ENCODE measurements at regions not wholly inside any gene's neighbourhood (a gene's known extent, or its start where the extent isn't known, plus 50 kb on each side); places are given as distances from the start of the nearest gene placed in this dataset.

- no peak for DNase-seq
Measured at GRCh38 chr17:63132459-63132911, 166.4 kb downstream of the TANC2 start.

GRCh38 chr17:63133491-63133890 is 167.5 kb downstream of the TANC2 start:
- no peak for DNase-seq

DNA sequence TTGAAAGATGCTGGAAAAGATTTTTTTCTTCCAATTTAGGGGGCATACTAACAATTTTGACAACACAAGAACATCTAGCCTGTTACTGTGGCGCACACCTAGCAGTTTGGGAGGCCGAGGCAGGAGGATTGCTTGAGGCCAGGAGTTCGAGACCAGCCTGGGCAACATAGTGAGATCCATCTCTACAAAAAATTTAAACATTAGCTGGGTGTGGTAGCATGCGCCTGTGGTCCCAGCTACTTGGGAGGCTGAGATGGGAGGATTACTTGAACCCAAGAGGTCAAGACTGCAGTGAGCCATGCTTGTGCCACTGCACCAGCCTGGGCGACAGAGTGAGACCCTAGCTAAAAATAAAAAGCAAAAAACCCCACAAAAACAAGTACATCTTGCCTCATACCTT is 168.8 kb downstream of the TANC2 start:
- no peak for DNase-seq

GRCh38 chr17:63136369-63137012 is 170.5 kb downstream of the TANC2 start:
- no peak for DNase-seq

- no peak for DNase-seq
Measured at GRCh38 chr17:63137163-63137562, 171.1 kb downstream of the TANC2 start.

DNA sequence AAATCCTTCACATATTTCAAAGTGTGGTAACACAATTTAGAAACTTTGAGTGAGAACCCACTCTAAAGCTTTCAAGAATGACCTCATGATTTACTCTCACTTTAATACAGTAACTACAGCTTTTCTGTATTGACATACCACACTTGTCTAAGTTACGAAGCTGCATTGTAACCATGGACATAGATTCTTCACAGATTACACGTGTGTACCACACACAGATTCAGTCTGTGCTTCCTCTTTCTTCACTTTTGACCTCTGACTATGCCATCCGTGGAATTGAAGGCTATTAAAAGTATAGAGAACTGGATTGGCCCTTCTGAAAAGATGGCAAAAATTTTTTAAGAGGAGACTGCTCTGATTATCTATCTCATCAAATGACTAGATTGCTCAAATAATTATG is 172.7 kb downstream of the TANC2 start:
- no peak for DNase-seq

DNA sequence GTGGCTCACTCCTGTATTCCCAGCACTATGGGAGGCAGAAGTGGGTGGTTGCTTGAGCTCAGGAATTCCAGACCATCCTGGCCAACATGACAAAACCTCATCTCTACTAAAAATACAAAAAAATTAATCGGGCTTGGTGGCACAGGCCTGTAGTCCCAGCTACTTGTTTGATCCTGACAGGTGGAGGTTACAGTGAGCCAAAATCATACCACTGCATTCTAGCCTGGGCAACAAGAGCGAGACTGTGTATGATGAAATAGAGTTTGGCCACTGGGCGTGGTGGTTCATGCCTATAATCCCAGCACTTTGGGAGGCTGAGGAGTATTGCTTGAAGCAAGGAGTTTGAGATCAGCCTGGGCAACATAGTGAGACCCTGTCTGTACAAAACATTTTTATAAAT is 173.3 kb downstream of the TANC2 start:
- no peak for DNase-seq

- peak; percentile 23 to 29 for DNase-seq
Measured at GRCh38 chr17:63140255-63140654, 174.2 kb downstream of the TANC2 start.

- DNase-seq: no peak
Measured at GRCh38 chr17:63142836-63143235, 176.8 kb downstream of the TANC2 start.

DNA sequence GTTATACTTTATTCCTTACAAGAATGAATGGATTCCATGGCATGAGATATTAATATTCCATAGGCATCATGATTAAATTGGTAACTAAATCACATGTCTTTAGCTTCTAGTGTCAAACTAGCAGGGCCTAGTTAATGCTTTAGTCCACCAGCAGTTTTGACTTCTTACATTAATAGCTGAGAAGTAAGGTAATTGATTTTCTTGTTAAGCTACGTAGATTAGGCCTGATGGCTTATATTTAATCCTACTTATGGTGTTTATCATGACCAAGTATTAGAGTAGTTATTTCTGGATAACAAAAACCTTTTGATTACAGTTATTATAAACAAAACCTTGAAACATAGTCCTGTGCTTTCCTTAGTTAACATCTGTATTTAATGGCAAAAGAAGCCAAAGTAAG is 184.5 kb downstream of the TANC2 start:
- no peak for DNase-seq

GRCh38 chr17:63150994-63151464 is 185.0 kb downstream of the TANC2 start:
- peak in 1 of 2 donors; percentile 42 for DNase-seq

DNA sequence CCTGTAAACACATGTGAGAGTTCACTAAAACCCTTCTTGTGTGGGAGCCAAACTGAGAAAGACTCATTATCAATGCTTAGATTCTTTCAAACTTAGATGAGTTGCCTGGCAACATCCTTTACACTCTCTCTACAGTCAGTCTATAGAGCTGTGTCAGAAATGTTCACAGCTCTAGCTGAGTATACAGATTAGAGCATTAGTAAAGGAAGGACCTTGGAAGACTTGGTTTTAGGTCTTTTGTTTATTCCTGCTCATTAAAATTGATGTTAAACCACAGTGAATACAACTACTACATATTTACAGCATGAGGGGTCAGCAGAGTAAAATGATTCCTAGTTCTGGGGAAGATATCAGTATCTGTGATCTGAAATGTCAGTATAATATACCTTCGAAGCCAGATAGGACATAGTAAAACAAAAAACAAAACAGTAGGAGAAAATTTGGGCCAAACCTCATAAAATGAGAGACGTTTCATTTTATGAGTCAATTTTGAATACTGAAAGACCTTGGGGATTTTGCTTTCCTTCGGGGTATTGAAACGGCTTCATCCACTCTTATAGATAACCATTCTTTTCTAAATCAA is 186.0 kb downstream of the TANC2 start:
- DNase-seq: peak in 1 of 2 donors; percentile 33

GRCh38 chr17:63153488-63153887 is 187.5 kb downstream of the TANC2 start:
- no peak for DNase-seq

DNA sequence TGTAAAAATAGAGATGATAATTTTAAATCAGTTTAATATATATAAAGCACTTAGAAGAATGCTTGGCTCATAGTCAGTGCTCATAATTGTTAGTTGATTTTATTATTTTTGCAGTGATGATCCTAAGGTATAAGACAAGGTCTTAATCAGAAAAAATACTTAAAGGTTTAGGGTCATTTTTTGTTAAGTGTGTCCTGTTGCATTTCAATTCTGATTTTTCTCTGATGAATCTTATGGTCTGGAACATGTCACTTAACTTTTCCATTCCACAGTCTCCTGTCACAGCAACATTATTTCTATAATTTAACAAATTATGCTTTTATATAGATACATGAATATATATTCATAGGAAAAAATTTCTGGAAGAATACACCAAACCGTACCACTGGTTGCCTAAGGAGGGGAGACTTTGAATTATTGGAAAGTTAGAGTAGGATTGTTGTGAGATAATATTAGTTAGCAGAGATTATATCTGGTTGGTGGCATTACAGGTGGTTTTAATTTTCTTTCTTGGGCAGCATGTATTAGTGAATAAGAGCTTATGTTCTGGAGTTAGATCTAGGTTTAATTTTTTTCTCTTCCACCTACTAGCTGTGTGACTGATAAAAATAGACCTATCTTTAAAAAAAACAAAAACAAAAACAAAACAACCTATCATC is 188.7 kb downstream of the TANC2 start:
- DNase-seq: no peak

GRCh38 chr17:63156986-63157385 is 191.0 kb downstream of the TANC2 start:
- no peak for DNase-seq

DNA sequence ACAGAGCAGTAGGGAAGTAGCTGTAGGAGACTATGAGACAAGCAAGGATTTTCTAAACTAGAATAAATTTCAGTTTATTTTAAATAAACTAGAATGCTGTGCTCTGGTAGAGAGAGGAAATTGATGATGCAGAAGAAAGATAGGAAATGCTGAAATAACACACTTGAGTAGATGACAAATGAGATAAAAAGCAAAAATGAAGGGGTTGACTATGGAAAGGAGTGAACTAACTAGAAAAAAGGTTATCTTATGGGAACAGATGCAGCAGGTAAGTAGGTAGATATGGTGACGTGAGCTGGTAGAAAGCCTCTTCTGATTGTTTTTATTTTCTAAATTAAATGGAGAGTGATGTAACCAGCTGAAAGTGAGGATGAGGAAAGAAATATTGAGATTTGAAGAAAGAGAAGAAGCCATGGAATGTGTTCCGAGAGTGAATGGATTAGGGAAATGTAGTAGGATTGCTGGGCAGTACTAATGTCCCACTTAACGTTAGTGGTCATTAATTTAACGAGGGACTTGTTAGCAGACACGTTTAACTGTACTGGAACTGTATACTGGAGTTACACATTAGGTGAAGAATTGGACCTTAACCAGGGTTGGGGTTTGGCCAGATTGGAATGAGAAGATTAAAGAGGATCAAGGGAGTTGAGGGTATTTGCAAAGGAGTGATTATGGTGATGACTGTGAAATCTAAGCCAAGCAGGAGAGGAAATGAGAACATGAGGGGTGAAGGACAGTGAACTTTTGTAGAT is 196.5 kb downstream of the TANC2 start:
- no peak for DNase-seq

DNA sequence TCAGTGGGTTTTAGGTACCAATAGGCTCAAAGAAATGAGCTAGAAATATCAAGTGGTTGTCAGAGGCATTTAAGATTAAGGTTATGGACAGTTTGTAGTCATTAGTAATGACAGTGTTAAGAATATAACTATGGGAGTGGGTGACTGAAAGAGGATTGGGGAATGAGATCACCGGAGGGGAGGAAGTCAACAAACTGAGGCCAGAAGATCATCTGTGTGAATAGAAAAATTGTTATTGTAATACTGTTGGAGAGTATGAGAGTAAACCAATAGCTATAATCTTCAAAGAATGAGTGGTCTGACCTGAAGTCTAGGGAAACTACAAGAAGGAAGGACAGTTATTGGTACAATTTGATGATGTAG is 197.1 kb downstream of the TANC2 start:
- DNase-seq: no peak

- DNase-seq: no peak
Measured at GRCh38 chr17:63165400-63165799, 199.4 kb downstream of the TANC2 start.

GRCh38 chr17:63170795-63171194 is 204.8 kb downstream of the TANC2 start:
- DNase-seq: no peak

GRCh38 chr17:63171428-63172393 is 205.7 kb downstream of the TANC2 start:
- DNase-seq: no peak

DNA sequence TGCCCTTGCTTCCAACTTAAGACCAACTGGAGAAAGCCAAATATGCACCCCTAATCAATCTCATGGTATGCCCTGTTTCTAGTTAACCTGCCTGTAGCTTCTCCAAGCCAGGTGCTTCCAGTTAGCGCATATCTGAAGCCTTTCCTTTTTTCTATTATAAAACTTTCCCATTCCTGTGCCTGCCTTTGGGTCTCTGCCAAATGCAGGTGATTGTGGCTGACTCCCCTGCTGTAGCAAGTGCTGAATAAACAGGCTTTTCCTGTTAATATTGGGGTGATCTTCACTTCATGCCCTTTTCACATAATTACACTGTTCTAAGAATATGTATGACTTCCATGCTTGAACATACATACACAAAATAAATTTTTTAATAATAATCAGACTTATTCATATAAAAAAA is 207.4 kb downstream of the TANC2 start:
- DNase-seq: no peak

Data from right lung (tissue), 2 donors.